HepG2 (cell line): ENCODE measurements at regions not wholly inside any gene's neighbourhood (a gene's known extent, or its start where the extent isn't known, plus 50 kb on each side); places are given as distances from the start of the nearest gene placed in this dataset.

ENCODE experiments used
- ATAC-seq: fragments of 200-7000 bp; cut with Tn5 transposase; 3 replicates; pipeline ENCODE4 v1.9.1; 2020; ENCODE audit warnings: mild to moderate bottlenecking, moderate library complexity
- BruUV-seq: library from RNA; stranded (reverse); fragments of 400-500 nt; replicated peaks from 2 replicates; lab custom pipeline; 2021; lab: Mats Ljungman, UMichigan
- CTCF ChIA-PET: fragments of 300-600 bp; formaldehyde crosslinking; extraction: SDS; loops from one replicate; lab custom pipeline; 2021; ENCODE audit warnings: low total read pairs, inconsistent platforms, low intra/inter-chr PET ratio; lab: Yijun Ruan, JAX
- POLR2A ChIA-PET: fragments of 350-600 bp; sonication (Branson Sonifier 250); formaldehyde crosslinking; loops from one replicate; lab custom pipeline; 2020; ENCODE audit warnings: antibody characterized with exemption, inconsistent platforms; lab: Yijun Ruan, JAX
- DNase-seq: peaks from one replicate; pipeline ENCODE4 v3.0.0-alpha.2; 2015; ENCODE audit warnings: low spot score
- FAIRE-seq: peaks from 3 replicates; lab custom pipeline; 2011; peaks lifted over from hg19 to GRCh38; lab: Jason Lieb, UNC
- H2AFZ ChIP-seq: one replicate; pipeline ENCODE4 v1.6.1; 2011; ENCODE audit warnings: low read length, inconsistent platforms
- H3K27ac ChIP-seq: fragments of 300-600 bp; 3 replicates; pipeline ENCODE4 v1.8.0; 2011; ENCODE audit warnings: mixed run types, mild to moderate bottlenecking, mixed read lengths, low read length, inconsistent platforms; ENCODE audit not compliant: insufficient read depth; ENCODE audit errors: extremely low read length
- H3K27me3 ChIP-seq, 2 experiments: fragments of 200-600 bp in 1 of 2; 2 replicates in 1 of 2; 3 replicates in 1 of 2; pipeline versions ENCODE4 v1.6.0 to v1.8.0; 2011; ENCODE audit warnings: low read length in 2 of 2, mild to moderate bottlenecking in 2 of 2, moderate library complexity in 2 of 2, inconsistent platforms in 1 of 2; ENCODE audit not compliant: insufficient read depth in 2 of 2, control insufficient read depth in 1 of 2
- H3K36me3 ChIP-seq, 2 experiments: fragments of 200-600 bp in 1 of 2; replicated peaks in 1 of 2; 2 replicates in 1 of 2; 3 replicates in 1 of 2; pipeline versions ENCODE4 v1.5.1 to v1.8.0; 2011; ENCODE audit warnings: low read length in 2 of 2, inconsistent platforms in 1 of 2; ENCODE audit not compliant: insufficient read depth in 2 of 2, control insufficient read depth in 1 of 2
- H3K4me1 ChIP-seq: 2 replicates; pipeline ENCODE4 v1.5.1; 2012; ENCODE audit warnings: low read length, inconsistent platforms; ENCODE audit not compliant: insufficient read depth
- H3K4me2 ChIP-seq: 2 replicates; pipeline ENCODE4 v1.6.0; 2011; ENCODE audit warnings: low read depth, low read length, inconsistent platforms
- H3K4me3 ChIP-seq, 3 experiments: fragments of 200-600 bp in 1 of 3; sonication (generic), shearing (Covaris generic) in 1 of 3; replicated peaks in 1 of 3; 2 replicates each; pipeline ENCODE4 v1.5.1; 2011 to 2016; ENCODE audit warnings: low read length in 3 of 3, inconsistent platforms in 2 of 3, low read depth in 2 of 3, mild to moderate bottlenecking in 2 of 3, control low read depth in 1 of 3, mixed read lengths in 1 of 3; ENCODE audit not compliant: insufficient read depth in 1 of 3
- H3K79me2 ChIP-seq: one replicate; pipeline ENCODE4 v1.6.1; 2011; ENCODE audit warnings: low read length, inconsistent platforms; ENCODE audit not compliant: insufficient read depth
- H3K9ac ChIP-seq: 2 replicates; pipeline ENCODE4 v1.6.0; 2011; ENCODE audit warnings: mild to moderate bottlenecking, low read depth, low read length, inconsistent platforms; ENCODE audit not compliant: insufficient read depth
- H3K9me3 ChIP-seq: 2 replicates; pipeline ENCODE4 v1.5.1; 2012; ENCODE audit warnings: mild to moderate bottlenecking, low read length
- H4K20me1 ChIP-seq: 2 replicates; pipeline ENCODE4 v1.6.0; 2011; ENCODE audit warnings: inconsistent platforms, mild to moderate bottlenecking, low read length, moderate library complexity; ENCODE audit not compliant: insufficient read depth
- EZH2 ChIP-seq: conservative IDR thresholded peaks from 2 replicates; pipeline ENCODE4 v1.6.1; 2012; ENCODE audit warnings: mild to moderate bottlenecking, low read depth, low read length, moderate library complexity
- FOSL1 ChIP-seq: sonication (generic); formaldehyde crosslinking; IDR thresholded peaks from 2 replicates; pipeline ENCODE4 v1.9.0; 2021; ENCODE audit warnings: missing genetic modification reagents, borderline replicate concordance
- NR3C1 ChIP-seq: sonication (generic); formaldehyde crosslinking; IDR thresholded peaks from 2 replicates; pipeline ENCODE4 v1.4.0; 2020; ENCODE audit warnings: missing genetic modification reagents
- RBM22 ChIP-seq: fragments of 200-400 bp; formaldehyde crosslinking; optimal IDR thresholded peaks from 2 replicates; pipeline ENCODE3; 2017; ENCODE audit warnings: mild to moderate bottlenecking, low read length, moderate library complexity
- RNF2 ChIP-seq: fragments of 450-650 bp; conservative IDR thresholded peaks from 2 replicates; pipeline ENCODE4 v1.6.1; 2016; ENCODE audit warnings: low read depth
- SIX1 ChIP-seq: sonication (generic); formaldehyde crosslinking; IDR thresholded peaks from 2 replicates; pipeline ENCODE4 v1.4.0; 2020; ENCODE audit warnings: missing genetic modification reagents, borderline replicate concordance
- YEATS2 ChIP-seq: sonication (generic); formaldehyde crosslinking; IDR thresholded peaks from 2 replicates; pipeline ENCODE4 v1.4.0; 2020; ENCODE audit warnings: missing genetic modification reagents, borderline replicate concordance
- ZKSCAN5 ChIP-seq: sonication (generic); formaldehyde crosslinking; IDR thresholded peaks from 2 replicates; pipeline ENCODE4 v1.5.1; 2020; ENCODE audit warnings: mild to moderate bottlenecking, missing genetic modification reagents
- ZNF224 ChIP-seq: sonication (generic); formaldehyde crosslinking; IDR thresholded peaks from 2 replicates; pipeline ENCODE4 v1.5.0; 2020; ENCODE audit warnings: mild to moderate bottlenecking, missing genetic modification reagents
- ZNF350 ChIP-seq: sonication (generic); formaldehyde crosslinking; IDR thresholded peaks from 2 replicates; pipeline ENCODE4 v1.4.0; 2020; ENCODE audit warnings: mild to moderate bottlenecking, low read depth, missing genetic modification reagents, borderline replicate concordance
- ZNF550 ChIP-seq: sonication (generic); formaldehyde crosslinking; IDR thresholded peaks from 2 replicates; pipeline ENCODE4 v1.4.0; 2020; ENCODE audit warnings: mild to moderate bottlenecking, missing genetic modification reagents, borderline replicate concordance
- ZNF574 ChIP-seq: sonication (generic); formaldehyde crosslinking; IDR thresholded peaks from 2 replicates; pipeline ENCODE4 v1.4.0; 2020; ENCODE audit warnings: missing genetic modification reagents
- ZNF615 ChIP-seq: sonication (generic); formaldehyde crosslinking; IDR thresholded peaks from 2 replicates; pipeline ENCODE4 v1.5.0; 2020; ENCODE audit warnings: mild to moderate bottlenecking, missing genetic modification reagents, borderline replicate concordance
- ZNF672 ChIP-seq: sonication (generic); formaldehyde crosslinking; IDR thresholded peaks from 2 replicates; pipeline ENCODE4 v1.8.1; 2022; ENCODE audit warnings: missing genetic modification reagents
- ZNF773 ChIP-seq: sonication (generic); formaldehyde crosslinking; IDR thresholded peaks from 2 replicates; pipeline ENCODE4 v1.4.0; 2020; ENCODE audit warnings: missing genetic modification reagents, borderline replicate concordance
- ZNF790 ChIP-seq: sonication (generic); formaldehyde crosslinking; IDR thresholded peaks from 2 replicates; pipeline ENCODE4 v1.8.0; 2022; ENCODE audit warnings: missing genetic modification reagents, mild to moderate bottlenecking, borderline replicate concordance
- ZNF792 ChIP-seq: IDR thresholded peaks from 2 replicates; pipeline ENCODE4 v1.6.1; 2016
- WGBS: methylation state at CpG from one replicate; pipeline ENCODE4 v1.1.6; 2017; ENCODE audit warnings: low lambda C conversion rate; 5-methylcytosine and 5-hydroxymethylcytosine counted together
- in situ Hi-C: cut with HindIII; loops from 2 replicates; pipeline ENCODE4 v1.10.0; 2017; ENCODE audit warnings: low pct_unique_long_range_greater_than_20kb; ENCODE audit not compliant: extremely low pct_ligation_motif_present
- intact Hi-C: fragments of 100-400 bp; cut with micrococcal nuclease; formaldehyde crosslinking; loops from one replicate; pipeline ENCODE4 v1.10.0; 2022; ENCODE audit not compliant: unreplicated experiment
- TF ChIP-seq, protein P1 (sequence below): sonication (generic); formaldehyde crosslinking; IDR thresholded peaks from 2 replicates; pipeline ENCODE4 v1.4.0; 2020; ENCODE audit warnings: missing genetic modification reagents

DNA sequence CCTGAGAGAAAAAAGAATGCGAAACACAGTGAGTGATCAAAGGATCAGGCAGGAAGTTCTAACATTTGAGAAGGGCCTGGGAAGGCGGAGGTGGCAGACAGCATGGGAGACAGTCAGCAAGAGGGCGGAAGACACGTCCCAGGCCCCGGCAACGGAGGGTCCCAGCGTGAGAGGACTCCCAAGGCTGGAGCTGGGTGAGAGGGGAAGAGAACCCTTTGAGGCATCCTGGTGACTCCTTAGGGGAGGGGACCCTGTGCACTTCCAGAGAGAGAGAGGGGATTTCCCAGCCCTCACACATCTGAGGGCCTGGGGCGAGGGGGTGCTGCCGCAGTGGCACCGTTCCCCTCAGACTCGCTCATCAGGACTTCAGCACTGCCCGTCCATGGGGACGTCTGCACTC lies 133.4 kb downstream of the RTP5 start:
- H3K4me1 ChIP-seq: peaks cover 27% of the 10 kb centered on the region
- no peak overlapping the region for H2AFZ ChIP-seq
- no peaks in the 10 kb centered on the region for H4K20me1 ChIP-seq
- no peak overlapping the region for H3K27ac ChIP-seq
- BruUV-seq: no TSS peak
- FAIRE-seq: no peak
- no peak overlapping the region for H3K9ac ChIP-seq
- ChIA-PET POLR2A (no interaction called here), CTCF (no interaction called here)
- no peaks in the 10 kb centered on the region for H3K36me3 ChIP-seq
- H3K4me3 ChIP-seq: no peak overlapping the region
- WGBS: 53% methylated on average over 7 of the region's 13 CpGs
- H3K9me3 ChIP-seq: no peaks in the 10 kb centered on the region
- DNase-seq: no peak
- H3K27me3 ChIP-seq: peaks cover 3 to 38% of the 10 kb centered on the region in 2 experiments
- H3K4me2 ChIP-seq: no peak overlapping the region
- intact Hi-C loops (no loop called here), in situ Hi-C loops (no loop called here)
- TF ChIP-seq, protein P1, sequence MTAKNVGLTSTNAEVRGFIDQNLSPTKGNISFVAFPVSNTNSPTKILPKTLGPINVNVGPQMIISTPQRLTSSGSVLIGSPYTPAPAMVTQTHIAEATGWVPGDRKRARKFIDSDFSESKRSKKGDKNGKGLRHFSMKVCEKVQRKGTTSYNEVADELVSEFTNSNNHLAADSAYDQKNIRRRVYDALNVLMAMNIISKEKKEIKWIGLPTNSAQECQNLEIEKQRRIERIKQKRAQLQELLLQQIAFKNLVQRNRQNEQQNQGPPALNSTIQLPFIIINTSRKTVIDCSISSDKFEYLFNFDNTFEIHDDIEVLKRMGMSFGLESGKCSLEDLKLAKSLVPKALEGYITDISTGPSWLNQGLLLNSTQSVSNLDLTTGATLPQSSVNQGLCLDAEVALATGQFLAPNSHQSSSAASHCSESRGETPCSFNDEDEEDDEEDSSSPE: no peak
- TF ChIP-seq ZNF773: no peak
- TF ChIP-seq ZNF350 (CRISPR knock-in tag): no peak
- TF ChIP-seq NR3C1 (CRISPR knock-in tag): no peak
- no peak for TF ChIP-seq FOSL1 (CRISPR knock-in tag)
- TF ChIP-seq RBM22: no peak
- no peak for TF ChIP-seq ZNF790 (CRISPR knock-in tag)
- no peak for TF ChIP-seq ZKSCAN5 (CRISPR knock-in tag)
- TF ChIP-seq ZNF224 (CRISPR knock-in tag): no peak
- no peak for TF ChIP-seq ZNF672
- TF ChIP-seq SIX1 (CRISPR knock-in tag): no peak
- no peak for TF ChIP-seq EZH2
- no peak for TF ChIP-seq YEATS2 (CRISPR knock-in tag)
- TF ChIP-seq ZNF550 (CRISPR knock-in tag): no peak
- no peak for TF ChIP-seq RNF2
- no peak for TF ChIP-seq ZNF615
- no peak for TF ChIP-seq ZNF574 (CRISPR knock-in tag)
- no peak for TF ChIP-seq ZNF792 (CRISPR knock-in tag)
- H3K79me2 ChIP-seq: no peaks in the 10 kb centered on the region
- peak; percentile 19; the same call in 2 of the 3 replicates for ATAC-seq
